ENCODE measurements at regions not wholly inside any gene's neighbourhood (a gene's known extent, or its start where the extent isn't known, plus 50 kb on each side); places are given as distances from the start of the nearest gene placed in this dataset.
A peak's percentile ranks its signal among the peaks of the same experiment; 100 is the strongest.

GRCh38 chr20:57946559-57947315, 236.9 kb upstream of the PMEPA1 start:
- Histone ChIP-seq H3K36me3 (replicated peaks; ENCODE audit: control insufficient read depth, insufficient read depth, low read length) (no peaks in the 10 kb centered on the region), H3K27me3 (ENCODE audit: control insufficient read depth, insufficient read depth, low read length) (no peaks in the 10 kb centered on the region), H3K4me3 (ENCODE audit: insufficient read depth, low read depth, low read length) (no peak overlapping the region)
- no peak for DNase-seq

- no peaks in the 10 kb centered on the region for H3K27me3 ChIP-seq (ENCODE audit: control insufficient read depth, insufficient read depth, low read length)
- H3K36me3 ChIP-seq (replicated peaks; ENCODE audit: control insufficient read depth, insufficient read depth, low read length) = no peaks in the 10 kb centered on the region
- no peak for DNase-seq
- no peak overlapping the region for H3K4me3 ChIP-seq (ENCODE audit: insufficient read depth, low read depth, low read length)
Observed at GRCh38 chr20:57944988-57945387, 235.2 kb upstream of the PMEPA1 start.

DNA sequence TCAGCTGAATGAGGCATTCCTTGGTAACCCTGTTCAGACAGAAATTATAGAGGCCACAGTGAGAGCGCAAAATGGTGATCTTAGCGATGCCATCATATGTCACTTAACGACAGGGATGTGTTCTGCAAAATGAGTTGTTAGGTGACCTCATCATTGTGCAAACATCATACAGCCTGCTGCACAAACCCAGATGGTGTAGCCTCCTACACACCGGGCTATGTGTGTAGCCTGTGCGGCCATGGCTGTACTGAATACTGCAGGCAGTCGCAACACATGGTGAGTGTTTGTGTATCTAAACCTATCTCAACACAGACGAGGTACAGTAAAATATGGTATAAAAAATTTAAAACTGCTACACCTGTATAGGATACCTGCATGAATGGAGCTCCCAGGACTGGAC, 234.1 kb upstream of the PMEPA1 start:
- Histone ChIP-seq H3K36me3 (replicated peaks; ENCODE audit: control insufficient read depth, insufficient read depth, low read length) (no peaks in the 10 kb centered on the region), H3K4me3 (ENCODE audit: insufficient read depth, low read depth, low read length) (no peak overlapping the region), H3K27me3 (ENCODE audit: control insufficient read depth, insufficient read depth, low read length) (no peaks in the 10 kb centered on the region)
- no peak for DNase-seq

- Histone ChIP-seq H3K36me3 (replicated peaks; ENCODE audit: control insufficient read depth, insufficient read depth, low read length) (no peaks in the 10 kb centered on the region), H3K4me3 (ENCODE audit: insufficient read depth, low read depth, low read length) (no peak overlapping the region), H3K27me3 (ENCODE audit: control insufficient read depth, insufficient read depth, low read length) (no peaks in the 10 kb centered on the region)
- no peak for DNase-seq
Observed at GRCh38 chr20:57943291-57943690, 233.5 kb upstream of the PMEPA1 start.

DNA sequence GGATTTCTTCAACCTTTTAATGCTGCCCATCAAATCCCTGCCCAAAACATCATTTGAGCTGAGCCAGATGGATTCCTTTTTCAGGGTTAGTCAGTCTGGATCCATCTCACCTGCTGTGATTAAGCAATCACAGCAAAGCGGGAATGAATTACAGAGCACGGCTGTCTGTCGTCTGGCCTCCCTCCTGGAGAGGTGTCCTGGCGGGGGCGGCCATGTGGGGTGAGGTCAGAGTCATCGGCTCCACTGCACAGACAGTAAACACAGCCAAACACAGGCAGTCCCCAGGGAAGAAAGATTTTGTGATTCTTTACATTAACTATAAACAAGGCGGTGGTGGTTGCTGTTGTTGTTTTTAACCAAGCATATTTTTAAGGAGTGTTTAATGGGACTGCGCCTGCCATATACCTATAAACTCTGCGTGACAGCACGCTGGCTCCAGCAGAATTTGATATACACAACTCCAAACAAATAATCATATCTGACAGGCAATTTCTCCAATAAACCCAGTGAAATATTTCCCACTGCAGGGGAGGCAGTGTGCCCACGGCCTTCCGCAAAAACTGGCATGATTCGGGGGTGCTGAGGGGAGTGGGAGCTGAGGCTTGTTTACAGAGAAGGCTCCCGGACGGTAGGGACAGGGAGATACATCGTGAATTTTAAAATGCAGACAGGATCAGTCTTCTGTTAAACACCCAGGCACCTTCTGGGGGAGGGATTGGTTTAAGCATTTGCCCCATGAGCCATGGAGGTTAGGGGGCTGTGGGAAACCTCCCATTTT, 232.0 kb upstream of the PMEPA1 start:
- no peaks in the 10 kb centered on the region for H3K27me3 ChIP-seq (ENCODE audit: control insufficient read depth, insufficient read depth, low read length)
- H3K4me3 ChIP-seq (ENCODE audit: insufficient read depth, low read depth, low read length) = no peak overlapping the region
- H3K36me3 ChIP-seq (replicated peaks; ENCODE audit: control insufficient read depth, insufficient read depth, low read length) = no peaks in the 10 kb centered on the region
- DNase-seq = no peak

DNA sequence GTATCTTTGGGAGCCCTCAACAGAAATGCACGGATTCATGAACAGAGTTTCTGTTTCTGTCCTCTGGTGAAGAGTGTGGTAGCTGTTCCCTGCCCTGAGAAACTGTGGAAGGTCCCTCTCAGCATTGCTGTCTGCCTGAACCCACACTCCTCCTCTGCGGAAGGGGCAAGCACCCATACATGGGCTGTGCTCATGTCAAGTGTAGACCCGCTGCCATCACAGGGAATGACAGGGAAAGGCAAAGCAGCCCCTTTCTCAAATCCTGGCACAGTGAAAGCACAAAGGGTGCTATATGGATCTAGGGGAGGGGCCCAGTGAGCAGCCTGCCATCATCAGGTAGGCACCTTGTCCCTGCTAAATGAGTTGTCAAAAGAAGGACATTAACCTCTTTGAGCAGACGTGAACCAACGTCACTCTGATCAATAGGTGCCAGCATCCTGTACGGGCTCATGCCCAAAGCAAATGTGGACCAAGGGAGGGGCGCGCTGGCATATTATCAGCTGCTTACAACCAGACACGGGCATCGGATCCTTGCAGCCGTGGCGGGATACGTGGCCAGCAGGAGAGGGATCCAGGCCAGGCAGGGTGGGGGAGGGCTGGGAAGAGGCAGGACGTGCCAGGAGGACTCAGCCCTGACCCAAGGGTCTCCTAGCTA, 231.2 kb upstream of the PMEPA1 start:
- no peak for DNase-seq
- Histone ChIP-seq H3K36me3 (replicated peaks; ENCODE audit: control insufficient read depth, insufficient read depth, low read length) (no peaks in the 10 kb centered on the region), H3K4me3 (ENCODE audit: insufficient read depth, low read depth, low read length) (no peak overlapping the region), H3K27me3 (ENCODE audit: control insufficient read depth, insufficient read depth, low read length) (no peaks in the 10 kb centered on the region)

DNA sequence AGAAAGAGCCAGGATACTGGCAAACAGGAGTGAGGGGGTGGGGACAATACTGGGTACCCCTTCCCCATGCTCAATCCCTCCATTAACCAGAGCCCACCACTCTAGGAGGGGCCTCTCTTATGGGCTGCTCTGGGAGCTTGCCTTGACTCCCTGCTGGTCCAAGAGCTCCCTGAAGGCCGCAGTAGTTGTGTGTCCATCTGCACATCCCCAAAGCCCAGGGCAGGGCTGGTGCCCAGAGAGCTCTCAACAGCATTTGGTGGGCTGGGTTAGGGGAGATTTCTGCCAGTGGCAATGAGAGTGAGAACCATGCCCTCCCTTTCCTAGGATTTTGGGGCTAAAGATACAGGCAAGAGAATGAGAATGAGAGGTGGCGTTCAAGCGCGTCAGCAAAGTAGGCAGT, 230.6 kb upstream of the PMEPA1 start:
- H3K36me3 ChIP-seq (replicated peaks; ENCODE audit: control insufficient read depth, insufficient read depth, low read length) = no peaks in the 10 kb centered on the region
- H3K27me3 ChIP-seq (ENCODE audit: control insufficient read depth, insufficient read depth, low read length) = no peaks in the 10 kb centered on the region
- no peak for DNase-seq
- no peak overlapping the region for H3K4me3 ChIP-seq (ENCODE audit: insufficient read depth, low read depth, low read length)

GRCh38 chr20:57939499-57939898, 229.7 kb upstream of the PMEPA1 start:
- Histone ChIP-seq H3K4me3 (ENCODE audit: insufficient read depth, low read depth, low read length) (no peak overlapping the region), H3K36me3 (replicated peaks; ENCODE audit: control insufficient read depth, insufficient read depth, low read length) (no peaks in the 10 kb centered on the region), H3K27me3 (ENCODE audit: control insufficient read depth, insufficient read depth, low read length) (no peaks in the 10 kb centered on the region)
- DNase-seq = no peak

GRCh38 chr20:57938158-57939108, 228.6 kb upstream of the PMEPA1 start:
- Histone ChIP-seq H3K4me3 (ENCODE audit: insufficient read depth, low read depth, low read length) (no peak overlapping the region), H3K27me3 (ENCODE audit: control insufficient read depth, insufficient read depth, low read length) (no peaks in the 10 kb centered on the region), H3K36me3 (replicated peaks; ENCODE audit: control insufficient read depth, insufficient read depth, low read length) (no peaks in the 10 kb centered on the region)
- peak; percentile 65 for DNase-seq

DNA sequence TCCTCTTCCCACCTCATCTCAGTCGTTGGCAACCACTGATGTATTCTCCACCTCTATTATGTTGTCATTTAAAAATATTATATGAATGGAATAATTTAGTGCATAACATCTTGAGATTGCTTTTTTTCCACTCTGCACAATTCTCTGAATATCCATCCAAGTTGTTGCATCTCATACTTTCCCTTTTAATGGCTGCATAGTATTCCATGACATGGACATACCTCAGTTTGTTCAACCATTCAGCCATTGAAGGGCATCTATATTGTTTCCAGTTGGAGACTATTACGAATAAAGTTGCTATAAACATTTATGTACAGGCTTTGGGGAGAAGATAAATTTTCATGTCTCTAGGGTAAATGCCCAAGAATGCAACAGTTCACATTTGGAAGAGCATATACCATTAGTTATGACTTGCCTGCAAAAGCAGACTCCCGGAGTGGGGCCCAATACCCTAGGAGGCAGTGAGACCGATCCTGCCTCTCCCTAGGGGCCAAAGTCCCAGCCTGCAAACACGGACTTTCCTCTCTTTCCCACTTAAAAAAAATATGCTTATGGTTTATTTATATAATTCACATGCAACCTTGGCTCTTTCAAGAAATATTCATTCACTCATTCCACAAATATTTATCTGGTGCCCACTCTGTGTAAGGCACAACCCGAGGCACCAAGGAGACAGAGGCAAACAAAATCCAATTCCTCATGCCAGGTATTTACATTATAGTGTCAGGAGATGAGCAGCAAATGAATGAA, 227.0 kb upstream of the PMEPA1 start:
- no peaks in the 10 kb centered on the region for H3K36me3 ChIP-seq (replicated peaks; ENCODE audit: control insufficient read depth, insufficient read depth, low read length)
- no peak for DNase-seq

GRCh38 chr20:57934913-57935312, 225.1 kb upstream of the PMEPA1 start:
- Histone ChIP-seq H3K4me3 (ENCODE audit: insufficient read depth, low read depth, low read length) (no peak overlapping the region), H3K36me3 (replicated peaks; ENCODE audit: control insufficient read depth, insufficient read depth, low read length) (no peaks in the 10 kb centered on the region), H3K27me3 (ENCODE audit: control insufficient read depth, insufficient read depth, low read length) (no peaks in the 10 kb centered on the region)
- no peak for DNase-seq

More for the DNA sequence above, 227.0 kb upstream of the PMEPA1 start:
- Histone ChIP-seq H3K27me3 (ENCODE audit: control insufficient read depth, insufficient read depth, low read length) (no peaks in the 10 kb centered on the region), H3K4me3 (ENCODE audit: insufficient read depth, low read depth, low read length) (no peak overlapping the region)

DNA sequence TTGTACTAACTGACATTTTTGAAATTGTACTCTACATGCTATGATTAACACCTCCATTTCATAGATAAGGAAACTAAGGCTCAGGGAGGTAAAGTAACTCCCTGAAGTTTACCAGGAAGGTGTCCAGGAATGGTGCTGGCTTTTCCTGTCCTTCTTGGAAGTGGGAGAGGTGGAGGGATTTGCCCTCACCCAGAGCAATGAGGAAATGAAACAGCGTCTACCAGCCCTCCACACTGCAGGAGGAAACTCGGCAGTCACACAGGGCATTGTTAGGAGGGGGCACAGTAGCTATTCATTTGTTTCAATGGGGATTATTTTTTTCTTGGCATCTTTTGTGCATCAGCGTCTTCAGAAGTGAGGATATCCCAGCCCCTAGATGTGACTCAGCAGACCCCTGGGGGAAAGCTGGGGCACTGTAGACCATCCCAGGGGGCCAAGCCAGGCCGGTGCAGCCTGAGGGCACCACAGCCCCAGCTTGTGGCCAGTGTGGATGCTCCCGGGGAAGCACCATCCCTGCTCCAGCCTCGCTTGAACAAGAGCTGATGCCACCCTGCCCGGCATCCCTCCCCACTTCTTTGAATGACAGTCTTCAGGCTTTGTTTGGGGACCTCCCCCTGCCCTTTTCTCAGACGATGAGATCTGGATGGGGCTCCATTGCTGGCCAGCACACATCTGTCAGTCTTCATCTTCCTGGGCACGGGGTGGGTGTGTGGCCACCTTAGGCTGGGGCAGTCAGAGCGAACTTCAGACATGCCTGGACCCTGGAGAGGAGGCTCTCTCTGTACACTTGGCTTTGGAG, 224.4 kb upstream of the PMEPA1 start:
- DNase-seq = no peak
- no peaks in the 10 kb centered on the region for H3K36me3 ChIP-seq (replicated peaks; ENCODE audit: control insufficient read depth, insufficient read depth, low read length)
- H3K4me3 ChIP-seq (ENCODE audit: insufficient read depth, low read depth, low read length) = no peak overlapping the region
- no peaks in the 10 kb centered on the region for H3K27me3 ChIP-seq (ENCODE audit: control insufficient read depth, insufficient read depth, low read length)

DNA sequence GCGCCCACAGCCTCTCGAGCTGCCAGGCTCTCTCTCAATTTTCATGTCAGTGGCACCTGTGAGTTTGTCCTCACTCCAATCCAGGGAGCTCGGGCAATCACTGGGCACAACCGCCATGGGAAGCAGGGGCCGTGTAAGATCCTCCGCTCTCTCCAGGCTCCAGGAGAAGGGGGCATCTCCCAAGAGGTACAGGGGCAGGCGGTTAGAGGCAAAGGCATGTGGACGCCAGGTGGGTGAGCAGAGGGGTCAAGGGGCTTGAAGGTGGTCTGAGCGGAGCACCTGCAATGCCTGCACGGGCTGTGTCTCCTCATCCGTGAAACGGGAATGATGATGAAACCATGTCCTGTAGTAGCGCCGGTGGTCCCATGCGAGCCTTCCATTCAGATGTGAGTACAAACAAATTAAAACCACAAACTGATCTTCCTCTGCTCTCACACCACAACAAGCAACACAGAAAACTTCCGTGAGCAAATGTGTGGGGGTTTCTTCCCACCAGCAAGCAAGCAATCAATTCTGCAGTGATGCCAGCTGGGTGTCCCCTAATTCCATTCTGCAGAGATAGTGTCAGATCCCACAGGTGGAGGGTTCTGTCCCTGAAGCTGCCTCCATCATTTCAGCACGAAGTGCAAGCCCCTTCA, 222.5 kb upstream of the PMEPA1 start:
- DNase-seq = no peak
- H3K36me3 ChIP-seq (replicated peaks; ENCODE audit: control insufficient read depth, insufficient read depth, low read length) = no peaks in the 10 kb centered on the region
- no peaks in the 10 kb centered on the region for H3K27me3 ChIP-seq (ENCODE audit: control insufficient read depth, insufficient read depth, low read length)
- H3K4me3 ChIP-seq (ENCODE audit: insufficient read depth, low read depth, low read length) = no peak overlapping the region
